Suprapubic skin (tissue), 4 donors: ENCODE measurements at regions not wholly inside any gene's neighbourhood (a gene's known extent, or its start where the extent isn't known, plus 50 kb on each side); places are given as distances from the start of the nearest gene placed in this dataset.

Experiments
- EP300 ChIP-seq: sonication (generic); formaldehyde crosslinking; IDR thresholded peaks from one replicate; pipeline ENCODE4 v1.6.1; 2017; ENCODE audit warnings: antibody characterized with exemption
- POLR2A ChIP-seq, 2 donors: fragments of 450-650 bp; IDR thresholded peaks; one replicate each; pipeline ENCODE4 v1.6.1; 2017; ENCODE audit warnings: antibody characterized with exemption in 2 of 2, mild to moderate bottlenecking in 2 of 2, moderate library complexity in 2 of 2
- POLR2AphosphoS5 ChIP-seq, 3 donors: sonication (generic); formaldehyde crosslinking; IDR thresholded peaks; one replicate each; pipeline ENCODE4 v1.6.1; 2017; ENCODE audit warnings: antibody characterized with exemption in 3 of 3
- TF ChIP-seq, protein P1 (sequence below), 2 donors: fragments of 200-600 bp in 1 of 2; fragments of 450-650 bp in 1 of 2; sonication (generic) in 1 of 2; IDR thresholded peaks; one replicate each; pipeline ENCODE4 v1.5.1; 2016 to 2019; ENCODE audit warnings: antibody characterized with exemption in 2 of 2, mild to moderate bottlenecking in 1 of 2, moderate library complexity in 1 of 2

DNA sequence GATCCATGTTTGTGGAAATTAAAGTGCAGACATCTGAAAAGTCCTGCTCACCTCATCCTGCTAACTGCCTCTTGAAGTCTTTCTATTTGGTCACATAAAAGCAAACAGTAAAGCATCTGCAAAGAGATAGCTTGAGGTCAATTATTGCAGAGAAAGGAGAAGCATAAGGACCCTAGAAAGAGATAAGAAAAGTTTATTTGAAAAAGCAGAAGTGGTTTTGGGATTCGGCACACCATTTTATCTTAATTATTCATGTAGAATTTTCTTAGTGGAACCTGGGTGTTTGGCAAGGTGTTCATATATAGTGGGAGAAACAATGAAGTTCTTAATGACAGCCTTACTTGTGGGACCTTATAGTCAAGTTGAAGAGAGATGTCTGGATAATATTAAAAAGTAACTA, 280.8 kb downstream of the CENPW start:
- no peak for TF ChIP-seq POLR2A (IDR thresholded peaks at IDR 0.05)
- TF ChIP-seq, protein P1, sequence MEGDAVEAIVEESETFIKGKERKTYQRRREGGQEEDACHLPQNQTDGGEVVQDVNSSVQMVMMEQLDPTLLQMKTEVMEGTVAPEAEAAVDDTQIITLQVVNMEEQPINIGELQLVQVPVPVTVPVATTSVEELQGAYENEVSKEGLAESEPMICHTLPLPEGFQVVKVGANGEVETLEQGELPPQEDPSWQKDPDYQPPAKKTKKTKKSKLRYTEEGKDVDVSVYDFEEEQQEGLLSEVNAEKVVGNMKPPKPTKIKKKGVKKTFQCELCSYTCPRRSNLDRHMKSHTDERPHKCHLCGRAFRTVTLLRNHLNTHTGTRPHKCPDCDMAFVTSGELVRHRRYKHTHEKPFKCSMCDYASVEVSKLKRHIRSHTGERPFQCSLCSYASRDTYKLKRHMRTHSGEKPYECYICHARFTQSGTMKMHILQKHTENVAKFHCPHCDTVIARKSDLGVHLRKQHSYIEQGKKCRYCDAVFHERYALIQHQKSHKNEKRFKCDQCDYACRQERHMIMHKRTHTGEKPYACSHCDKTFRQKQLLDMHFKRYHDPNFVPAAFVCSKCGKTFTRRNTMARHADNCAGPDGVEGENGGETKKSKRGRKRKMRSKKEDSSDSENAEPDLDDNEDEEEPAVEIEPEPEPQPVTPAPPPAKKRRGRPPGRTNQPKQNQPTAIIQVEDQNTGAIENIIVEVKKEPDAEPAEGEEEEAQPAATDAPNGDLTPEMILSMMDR (IDR thresholded peaks at IDR 0.05): no peak
- TF ChIP-seq EP300: no peak
- no peak for TF ChIP-seq POLR2AphosphoS5 (IDR thresholded peaks at IDR 0.05)
